A549 (cell line): ENCODE measurements at regions not wholly inside any gene's neighbourhood (a gene's known extent, or its start where the extent isn't known, plus 50 kb on each side); places are given as distances from the start of the nearest gene placed in this dataset.

Source experiments
- ATAC-seq, 2 experiments: fragments of 200-7000 bp in 1 of 2; fragments of >200 bp in 1 of 2; cut with Nextera tagmentation in 1 of 2; cut with Tn5 transposase in 1 of 2; 3 replicates each; pipeline versions ENCODE4 v1.8.0 to v1.9.1; 2018 to 2020; ENCODE audit warnings: mild to moderate bottlenecking in 1 of 2, moderate library complexity in 1 of 2
- CTCF ChIA-PET: fragments of 300-600 bp; sonication (Branson Sonifier 250); formaldehyde crosslinking; extraction: SDS; loops from one replicate; lab custom pipeline; 2021; ENCODE audit warnings: antibody characterized with exemption, inconsistent platforms; lab: Yijun Ruan, JAX
- POLR2A ChIA-PET: fragments of 350-600 bp; formaldehyde crosslinking; extraction: SDS; loops from one replicate; lab custom pipeline; 2021; ENCODE audit warnings: antibody characterized with exemption, inconsistent platforms; lab: Yijun Ruan, JAX
- DNase-seq, 2 experiments: peaks; one replicate each; pipeline versions ENCODE4 v3.0.0 to v3.0.0-alpha.2; 2011 to 2016; ENCODE audit warnings: low read depth in 1 of 2, low spot score in 1 of 2
- FAIRE-seq: peaks from 2 replicates; lab custom pipeline; 2011; peaks lifted over from hg19 to GRCh38; lab: Jason Lieb, UNC
- H3K27ac ChIP-seq, 2 experiments: fragments of >200 bp; sonication (Bioruptor Twin); formaldehyde crosslinking; 3 replicates each; pipeline ENCODE4 v1.5.1; 2016 to 2017
- H3K4me1 ChIP-seq: fragments of >200 bp; sonication (Bioruptor Twin); formaldehyde crosslinking; 3 replicates; pipeline ENCODE4 v1.6.1; 2016
- H3K4me2 ChIP-seq: fragments of >200 bp; sonication (Bioruptor Twin); formaldehyde crosslinking; 3 replicates; pipeline ENCODE4 v1.6.1; 2016
- H3K4me3 ChIP-seq: fragments of >200 bp; sonication (Bioruptor Twin); formaldehyde crosslinking; 3 replicates; pipeline ENCODE4 v1.5.1; 2016
- H3K9me3 ChIP-seq: fragments of >200 bp; sonication (Bioruptor Twin); formaldehyde crosslinking; 3 replicates; pipeline ENCODE4 v1.6.1; 2016
- E2F6 ChIP-seq: IDR thresholded peaks from 2 replicates; pipeline ENCODE4 v1.6.1; 2012; ENCODE audit warnings: low read depth, borderline replicate concordance
- ELK1 ChIP-seq: fragments of 150-350 bp; IDR thresholded peaks from 2 replicates; pipeline ENCODE4 v1.6.1; 2014; ENCODE audit warnings: low read depth, mild to moderate bottlenecking, low read length
- EP300 ChIP-seq, 2 experiments: fragments of >200 bp; sonication (Bioruptor Twin); formaldehyde crosslinking; IDR thresholded peaks; 2 replicates in 1 of 2; 3 replicates in 1 of 2; pipeline ENCODE4 v1.6.1; 2016 to 2017
- ESRRA ChIP-seq: fragments of 150-350 bp; IDR thresholded peaks from 2 replicates; pipeline ENCODE4 v1.6.1; 2014; ENCODE audit warnings: mild to moderate bottlenecking, low read length, borderline replicate concordance
- FOSL2 ChIP-seq, 2 experiments: fragments of 450-650 bp in 1 of 2; fragments of >200 bp in 1 of 2; sonication (Bioruptor Twin) in 1 of 2; formaldehyde crosslinking; IDR thresholded peaks; 2 replicates each; pipeline versions ENCODE4 v1.5.0 to v1.6.1; 2016 to 2020; ENCODE audit warnings: mild to moderate bottlenecking in 1 of 2, moderate library complexity in 1 of 2
- HDAC2 ChIP-seq: fragments of 200-600 bp; sonication (generic); IDR thresholded peaks from 2 replicates; pipeline ENCODE4 v1.6.1; 2016
- HES2 ChIP-seq: fragments of >200 bp; sonication (Bioruptor Twin); formaldehyde crosslinking; IDR thresholded peaks from 2 replicates; pipeline ENCODE4 v1.6.1; 2016
- HOXB5 ChIP-seq: fragments of 250-450 bp; sonication (Bioruptor Pico); IDR thresholded peaks from 2 replicates; pipeline ENCODE4 v1.5.0; 2020; ENCODE audit warnings: mild to moderate bottlenecking, moderate library complexity
- JUNB ChIP-seq: fragments of >200 bp; sonication (Bioruptor Twin); formaldehyde crosslinking; IDR thresholded peaks from 2 replicates; pipeline ENCODE4 v1.6.1; 2016
- MAFK ChIP-seq: fragments of 450-650 bp; IDR thresholded peaks from 2 replicates; pipeline ENCODE4 v1.6.1; 2014; ENCODE audit not compliant: partially characterized antibody
- MAZ ChIP-seq: fragments of 150-350 bp; IDR thresholded peaks from 2 replicates; pipeline ENCODE4 v1.6.1; 2014; ENCODE audit warnings: antibody characterized with exemption, low read depth, low read length, borderline replicate concordance
- NFE2L2 ChIP-seq: fragments of 150-350 bp; conservative IDR thresholded peaks from 2 replicates; pipeline ENCODE4 v1.6.1; 2014; ENCODE audit warnings: low read length
- NPAS2 ChIP-seq: fragments of 250-450 bp; sonication (Bioruptor Pico); IDR thresholded peaks from 2 replicates; pipeline ENCODE4 v1.8.0; 2022; ENCODE audit warnings: mild to moderate bottlenecking, moderate library complexity, borderline replicate concordance
- NR3C1 ChIP-seq: fragments of >200 bp; sonication (Bioruptor Twin); formaldehyde crosslinking; IDR thresholded peaks from 3 replicates; pipeline ENCODE4 v1.6.1; 2017
- PBX3 ChIP-seq: IDR thresholded peaks from 2 replicates; pipeline ENCODE4 v1.6.1; 2012
- POLR2AphosphoS2 ChIP-seq: conservative IDR thresholded peaks from 2 replicates; pipeline ENCODE4 v1.6.1; 2012; ENCODE audit warnings: low read length, improper control_type of control experiment, inconsistent platforms
- RAD21 ChIP-seq, 2 experiments: fragments of >200 bp in 1 of 2; sonication (Bioruptor Twin) in 1 of 2; formaldehyde crosslinking in 1 of 2; IDR thresholded peaks in 1 of 2; conservative IDR thresholded peaks in 1 of 2; 2 replicates in 1 of 2; 3 replicates in 1 of 2; pipeline ENCODE4 v1.6.1; 2012 to 2018; ENCODE audit warnings: inconsistent platforms in 1 of 2
- REST ChIP-seq: fragments of 200-600 bp; sonication (generic); IDR thresholded peaks from 2 replicates; pipeline ENCODE4 v1.6.1; 2016; ENCODE audit warnings: antibody characterized with exemption, mild to moderate bottlenecking, moderate library complexity
- SMC3 ChIP-seq: fragments of >200 bp; sonication (Bioruptor Twin); formaldehyde crosslinking; IDR thresholded peaks from 3 replicates; pipeline ENCODE4 v1.6.1; 2018; ENCODE audit warnings: inconsistent platforms
- TFCP2L1 ChIP-seq: fragments of 250-450 bp; sonication (Bioruptor Pico); IDR thresholded peaks from 2 replicates; pipeline ENCODE4 v1.5.0; 2021; ENCODE audit warnings: mild to moderate bottlenecking
- ZSCAN20 ChIP-seq: fragments of 250-450 bp; sonication (Bioruptor Pico); IDR thresholded peaks from 2 replicates; pipeline ENCODE4 v1.8.0; 2022; ENCODE audit warnings: mild to moderate bottlenecking, moderate library complexity
- WGBS: methylation state at CpG from one replicate; pipeline ENCODE4 v1.1.6; 2017; ENCODE audit errors: missing lambda C conversion rate; 5-methylcytosine and 5-hydroxymethylcytosine counted together

- DNase-seq (no peak), ATAC-seq (peak in 1 of 2 experiments; percentile 34; a peak in 1 of 6 replicates), FAIRE-seq (no peak)
- WGBS: 17% methylated on average over 4 of the region's 5 CpGs
- H3K4me1 ChIP-seq: no peaks in the 10 kb centered on the region
- no peak overlapping the region for H3K4me3 ChIP-seq
- no peaks in the 10 kb centered on the region for H3K9me3 ChIP-seq
- TF ChIP-seq NPAS2 (CRISPR knock-in tag) (no peak), HOXB5 (CRISPR knock-in tag) (no peak), RAD21 (conservative IDR thresholded peaks at IDR 0.05 in 1 of 2, IDR thresholded peaks at IDR 0.05 in 1 of 2) (no peak), SMC3 (no peak), PBX3 (no peak)
- H3K4me2 ChIP-seq: no peak overlapping the region
- H3K27ac ChIP-seq: no peak overlapping the region
- ChIA-PET POLR2A (no interaction called here), CTCF (no interaction called here)
Observed at GRCh38 chr14:57073986-57074385, 194.7 kb downstream of the EXOC5 start.

- no peak overlapping the region for H3K4me2 ChIP-seq
- no peaks in the 10 kb centered on the region for H3K9me3 ChIP-seq
- H3K27ac ChIP-seq: no peak overlapping the region
- ATAC-seq: no peak
- no peaks in the 10 kb centered on the region for H3K4me1 ChIP-seq
- TF ChIP-seq NR3C1: no peak
- no peak for TF ChIP-seq ZSCAN20
- no peak for TF ChIP-seq MAFK
- TF ChIP-seq HOXB5 (CRISPR knock-in tag): no peak
- no peak for TF ChIP-seq TFCP2L1 (CRISPR knock-in tag)
- no peak for TF ChIP-seq HES2
- no peak for TF ChIP-seq SMC3
- TF ChIP-seq PBX3: no peak
- no peak for TF ChIP-seq ESRRA
- no peak for FAIRE-seq
- POLR2A ChIA-PET: no interaction called here
- WGBS: 71% methylated on average over 1 of the region's 1 CpG
- no peak for DNase-seq
- CTCF ChIA-PET: interaction anchor here (1.2 kb wide), 1 partner anchor 597 kb away, joined by 4 read pairs; no protein-coding TSS in a partner anchor
- H3K4me3 ChIP-seq: no peak overlapping the region
Observed at GRCh38 chr14:57071639-57072038, 197.1 kb downstream of the EXOC5 start.

- TF ChIP-seq POLR2AphosphoS2: no peak
- TF ChIP-seq, all 56 proteins: peak for 0
- ATAC-seq (no peak), FAIRE-seq (no peak), DNase-seq (no peak)
- WGBS: 52% methylated on average over 5 of the region's 5 CpGs
- no peaks in the 10 kb centered on the region for H3K9me3 ChIP-seq
- no peak overlapping the region for H3K4me3 ChIP-seq
- ChIA-PET POLR2A (no interaction called here), CTCF (interaction anchor here (0.6 kb wide), 1 partner anchor 281 kb away, joined by 3 read pairs; no protein-coding TSS in a partner anchor)
- H3K4me2 ChIP-seq: no peak overlapping the region
- no peaks in the 10 kb centered on the region for H3K4me1 ChIP-seq
- no peak overlapping the region for H3K27ac ChIP-seq
Observed at GRCh38 chr14:57069702-57070101, 199.0 kb downstream of the EXOC5 start.

GRCh38 chr14:57068511-57068910 is 200.2 kb downstream of the EXOC5 start:
- H3K4me2 ChIP-seq: no peak overlapping the region
- DNase-seq (no peak), FAIRE-seq (no peak), ATAC-seq (no peak)
- H3K4me3 ChIP-seq: no peak overlapping the region
- CTCF ChIA-PET: no interaction called here
- H3K27ac ChIP-seq: no peak overlapping the region
- H3K9me3 ChIP-seq: no peaks in the 10 kb centered on the region
- POLR2A ChIA-PET: no interaction called here
- H3K4me1 ChIP-seq: no peaks in the 10 kb centered on the region
- 47% methylated on average over 8 of the region's 8 CpGs for WGBS
- TF ChIP-seq FOSL2 (IDR thresholded peaks at IDR 0.05): no peak
- TF ChIP-seq FOSL2 (CRISPR knock-in tag; IDR thresholded peaks at IDR 0.05): no peak
- no peak for TF ChIP-seq E2F6
- TF ChIP-seq EP300 (IDR thresholded peaks at IDR 0.05): no peak
- TF ChIP-seq ELK1: no peak
- TF ChIP-seq JUNB: no peak
- TF ChIP-seq RAD21 (conservative IDR thresholded peaks at IDR 0.05 in 1 of 2, IDR thresholded peaks at IDR 0.05 in 1 of 2): no peak
- TF ChIP-seq MAFK: no peak
- TF ChIP-seq MAZ: no peak
- no peak for TF ChIP-seq REST
- TF ChIP-seq ESRRA: no peak
- no peak for TF ChIP-seq HDAC2
- no peak for TF ChIP-seq NFE2L2
